GM10266 (cell line): ENCODE measurements at regions not wholly inside any gene's neighbourhood (a gene's known extent, or its start where the extent isn't known, plus 50 kb on each side); places are given as distances from the start of the nearest gene placed in this dataset.

ENCODE experiments used
- DNase-seq: peaks from one replicate; pipeline ENCODE4 v3.0.0; 2012; ENCODE audit errors: extremely low spot score
- CTCF ChIP-seq: IDR thresholded peaks from 2 replicates; pipeline ENCODE4 v1.5.1; 2012; ENCODE audit warnings: mild to moderate bottlenecking, low read depth; ENCODE audit not compliant: control insufficient read depth, insufficient read depth; ENCODE audit errors: missing control alignments

- peak; percentile 41 for TF ChIP-seq CTCF
- no peak for DNase-seq
Observed at GRCh38 chr11:82676483-82677094, 57.1 kb downstream of the FAM181B start.

GRCh38 chr11:82675838-82676237, 57.8 kb downstream of the FAM181B start:
- no peak for DNase-seq
- no peak for TF ChIP-seq CTCF

GRCh38 chr11:82673631-82674030, 60.0 kb downstream of the FAM181B start:
- no peak for DNase-seq
- no peak for TF ChIP-seq CTCF

- TF ChIP-seq CTCF = no peak
- no peak for DNase-seq
Observed at GRCh38 chr11:82671451-82671850, 62.2 kb downstream of the FAM181B start.

GRCh38 chr11:82663535-82663934, 70.1 kb downstream of the FAM181B start:
- DNase-seq = no peak
- TF ChIP-seq CTCF = no peak

- no peak for DNase-seq
- TF ChIP-seq CTCF = no peak
Observed at GRCh38 chr11:82653752-82654151, 79.9 kb downstream of the FAM181B start.

- TF ChIP-seq CTCF = no peak
- DNase-seq = no peak
Observed at GRCh38 chr11:82639251-82639650, 94.4 kb downstream of the FAM181B start.
